Left renal pelvis (tissue), 4 donors: ENCODE measurements at regions not wholly inside any gene's neighbourhood (a gene's known extent, or its start where the extent isn't known, plus 50 kb on each side); places are given as distances from the start of the nearest gene placed in this dataset.

ENCODE experiments used
- DNase-seq, 4 donors: peaks; one replicate each; pipeline ENCODE4 v3.0.0-alpha.2; 2013; ENCODE audit warnings: low read depth in 4 of 4, low spot score in 3 of 4

DNA sequence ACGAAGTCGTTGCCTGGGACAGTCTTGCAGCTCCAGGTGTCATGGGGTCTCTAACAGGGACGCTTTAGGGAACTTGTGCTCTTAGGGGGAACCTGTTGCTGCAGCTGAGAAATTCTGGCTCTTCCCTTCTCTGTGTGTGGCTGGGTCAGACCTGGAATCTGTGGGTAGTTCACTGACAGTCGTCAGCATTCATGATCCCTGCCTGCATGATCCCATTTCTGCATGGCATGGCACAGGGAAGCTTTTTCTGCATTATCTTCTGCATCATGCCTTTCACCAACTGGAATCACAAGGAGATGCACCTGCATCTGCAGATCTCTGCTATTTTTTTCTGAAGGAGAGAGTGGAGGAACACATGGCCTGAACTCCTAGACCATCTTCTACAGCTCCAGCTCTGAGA lies 85.6 kb downstream of the SOX9 start:
- no peak for DNase-seq

DNA sequence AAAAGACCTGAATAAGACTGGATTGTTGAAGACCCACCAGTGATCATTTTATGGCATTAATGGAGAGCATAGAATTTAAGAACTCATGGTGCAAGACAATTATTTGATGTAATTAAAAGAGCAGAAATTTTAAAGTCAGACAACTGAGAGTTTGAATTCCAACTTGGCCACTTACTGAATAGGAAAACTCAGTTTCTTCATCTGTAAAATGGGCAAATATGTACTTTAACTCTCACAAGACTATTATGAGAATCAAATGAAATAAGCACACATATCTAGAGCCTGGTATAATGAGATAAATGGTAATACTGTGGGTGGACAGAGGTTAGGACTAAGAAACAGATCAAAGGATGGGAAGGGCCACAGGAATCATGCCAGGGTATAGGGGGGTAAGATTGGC lies 88.0 kb downstream of the SOX9 start:
- no peak for DNase-seq

DNA sequence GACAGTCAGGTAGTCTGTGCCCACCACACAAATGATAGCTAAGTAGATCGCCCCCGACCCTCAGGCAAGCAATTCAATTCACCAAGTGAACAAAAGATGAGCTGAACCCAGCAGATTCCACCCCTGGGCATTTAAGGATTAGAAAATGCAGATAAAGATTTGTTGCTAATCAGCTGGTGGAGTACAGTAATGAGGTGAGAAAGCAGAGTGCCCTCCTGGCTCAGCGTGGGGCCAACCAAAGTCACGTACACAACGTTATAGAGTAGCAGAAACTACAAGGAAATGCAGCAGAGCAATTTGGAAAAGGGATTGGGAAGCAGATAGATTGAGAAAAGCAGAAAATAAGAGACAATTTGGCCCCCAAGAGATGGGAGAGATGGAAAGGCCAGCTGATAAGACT lies 91.2 kb downstream of the SOX9 start:
- no peak for DNase-seq

DNA sequence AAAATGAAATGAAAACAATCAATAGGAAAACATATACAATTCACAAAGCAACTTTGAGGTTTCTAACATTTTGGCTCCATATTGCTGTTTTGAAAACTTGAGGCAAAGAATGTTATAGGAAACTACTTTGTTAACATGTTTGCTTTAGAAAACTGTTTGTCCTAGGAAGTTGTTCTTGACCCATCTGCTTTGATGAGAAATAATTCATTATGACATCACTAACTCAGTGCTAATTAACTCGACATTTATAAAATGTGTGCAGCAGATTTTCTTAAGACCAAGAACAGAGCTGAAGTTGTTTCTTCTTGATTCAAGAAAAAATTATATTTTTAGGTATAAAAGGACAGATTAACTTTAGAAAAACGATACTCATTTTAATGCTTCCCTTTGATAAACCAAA lies 94.7 kb downstream of the SOX9 start:
- no peak for DNase-seq

DNA sequence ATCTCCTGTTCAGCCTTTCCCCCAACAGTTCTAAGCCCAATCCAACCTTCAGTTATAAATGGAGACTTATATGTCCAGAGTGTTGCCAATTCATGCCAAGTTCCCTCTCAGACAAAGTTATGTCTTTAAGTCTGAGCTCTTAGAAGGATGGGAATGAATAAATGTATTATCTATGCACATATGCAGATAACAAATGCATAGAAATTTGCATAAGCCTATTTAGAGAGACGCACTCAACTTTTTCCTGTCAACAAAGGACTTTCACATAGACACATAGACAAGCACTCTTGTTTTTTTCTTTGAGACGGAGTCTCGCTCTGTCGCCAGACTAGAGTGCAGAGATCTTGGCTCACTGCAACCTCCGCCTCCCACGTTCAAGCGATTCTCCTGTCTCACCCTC lies 95.1 kb downstream of the SOX9 start:
- no peak for DNase-seq

DNA sequence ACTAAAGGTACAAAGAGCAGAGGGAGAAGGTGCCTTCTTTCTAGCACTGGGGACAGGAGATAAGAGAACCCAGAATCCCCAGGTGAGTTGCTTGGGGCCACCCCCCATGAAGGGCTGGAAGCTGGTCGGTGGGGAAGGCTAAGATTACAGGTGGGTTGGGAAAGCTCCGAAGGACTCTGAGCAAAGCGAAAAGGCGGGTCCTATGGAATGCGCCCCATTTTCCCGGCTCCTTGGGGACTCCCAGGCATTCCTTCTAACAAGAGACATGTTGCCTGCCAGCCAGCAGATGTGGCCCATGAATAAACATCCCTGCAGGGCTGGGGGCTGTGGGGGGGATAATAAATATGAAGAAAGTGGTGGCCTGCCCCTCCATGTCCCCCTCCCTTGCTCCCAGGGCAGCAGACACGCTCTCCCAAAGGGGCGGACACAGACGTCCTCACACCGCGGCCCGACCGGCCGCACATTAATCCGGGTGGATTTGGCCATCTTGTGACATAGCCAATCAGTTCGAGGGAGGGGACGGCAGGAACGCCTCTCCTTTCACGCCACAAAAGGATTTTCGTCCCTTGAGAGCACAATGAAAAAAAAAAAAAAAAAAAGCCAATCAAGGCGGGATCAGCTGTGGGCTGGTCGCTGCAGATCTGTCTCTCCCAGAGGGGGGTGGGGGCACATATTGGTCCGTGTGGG lies 98.5 kb downstream of the SOX9 start:
- no peak for DNase-seq

DNA sequence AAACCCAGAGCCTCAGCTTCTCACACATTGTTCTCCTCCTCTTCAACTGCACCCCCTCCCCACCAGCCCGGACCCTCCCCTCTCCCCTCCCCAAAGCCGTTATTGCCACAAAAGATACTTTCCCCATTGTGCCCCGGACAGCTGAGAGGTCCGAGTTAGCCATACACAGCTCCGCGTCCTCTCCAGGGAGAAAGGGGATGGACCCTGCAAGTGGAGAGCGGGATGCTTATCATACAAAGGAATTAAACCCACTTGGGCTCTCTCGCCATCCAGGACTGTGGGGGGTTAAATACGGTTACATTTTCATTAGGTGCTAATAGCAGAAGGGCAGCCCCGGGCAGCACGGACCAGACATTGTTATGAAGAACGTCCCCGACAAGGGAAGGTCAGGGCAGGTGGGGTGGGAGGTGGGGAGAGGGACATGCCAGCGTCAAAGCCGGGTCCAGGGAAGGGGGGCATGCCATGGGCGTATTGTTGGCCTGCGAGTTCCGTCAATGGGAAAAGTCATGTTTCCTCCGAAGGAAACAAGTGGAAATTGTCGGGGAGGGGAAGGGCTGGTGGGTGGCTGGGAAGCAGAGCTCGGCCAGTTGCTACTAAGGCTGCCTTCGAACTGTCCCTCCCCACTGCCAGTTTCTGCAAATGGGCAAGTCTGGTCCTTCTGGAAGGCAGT lies 99.1 kb downstream of the SOX9 start:
- no peak for DNase-seq

DNA sequence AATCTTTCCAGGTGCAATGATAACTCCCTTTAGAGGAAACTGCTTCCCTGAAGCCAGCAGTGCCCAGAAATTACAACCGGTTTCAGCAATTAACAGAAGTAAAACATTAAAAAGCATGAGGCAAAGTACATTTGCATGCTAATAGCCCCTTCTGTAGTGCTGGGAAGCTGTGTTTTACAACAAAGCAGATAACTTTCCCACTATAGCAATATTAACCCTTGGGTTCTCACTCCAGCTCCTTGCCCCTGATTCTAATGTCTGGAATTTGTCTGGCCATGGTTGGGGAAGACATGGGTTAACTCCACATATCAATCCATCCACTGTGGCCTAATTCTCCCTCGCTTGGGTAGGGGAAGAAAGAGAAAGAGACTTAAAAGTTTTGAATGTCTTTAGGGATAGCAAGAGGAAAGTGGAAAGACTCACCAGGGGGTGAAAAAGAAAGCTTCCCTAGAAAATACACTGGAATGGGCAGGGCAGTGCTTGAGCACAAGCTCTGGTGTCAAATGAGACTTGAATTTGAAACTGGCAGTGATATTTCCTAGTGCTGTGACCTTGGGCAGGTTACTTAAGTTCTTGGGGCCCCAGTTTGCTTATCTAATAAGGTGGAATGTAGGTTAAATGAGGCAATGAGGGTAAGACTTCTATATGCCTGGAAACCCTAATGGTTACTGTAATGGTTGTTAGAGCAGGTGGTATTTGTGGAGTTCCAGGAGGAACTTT lies 102.0 kb downstream of the SOX9 start:
- no peak for DNase-seq

DNA sequence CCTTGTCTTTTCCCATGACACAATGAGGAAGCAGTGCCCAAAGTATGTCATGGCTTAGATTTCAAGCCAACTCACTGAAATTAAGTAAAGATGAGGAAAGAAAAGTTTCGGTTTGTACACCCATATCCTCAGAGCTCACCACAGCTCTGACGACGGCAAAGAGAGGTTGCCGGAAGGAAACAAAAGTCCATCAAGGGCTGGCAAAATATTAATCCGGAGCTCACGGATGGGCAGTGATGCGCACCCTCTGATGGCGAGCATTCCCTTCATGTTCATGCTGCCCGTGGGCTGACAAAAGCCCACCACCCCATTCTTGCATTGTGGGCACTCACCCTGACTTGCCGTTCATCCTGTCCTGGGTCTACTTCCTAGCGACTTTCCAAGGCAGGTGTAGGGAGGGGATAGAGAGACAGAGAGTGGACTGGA lies 103.1 kb downstream of the SOX9 start:
- no peak for DNase-seq

DNA sequence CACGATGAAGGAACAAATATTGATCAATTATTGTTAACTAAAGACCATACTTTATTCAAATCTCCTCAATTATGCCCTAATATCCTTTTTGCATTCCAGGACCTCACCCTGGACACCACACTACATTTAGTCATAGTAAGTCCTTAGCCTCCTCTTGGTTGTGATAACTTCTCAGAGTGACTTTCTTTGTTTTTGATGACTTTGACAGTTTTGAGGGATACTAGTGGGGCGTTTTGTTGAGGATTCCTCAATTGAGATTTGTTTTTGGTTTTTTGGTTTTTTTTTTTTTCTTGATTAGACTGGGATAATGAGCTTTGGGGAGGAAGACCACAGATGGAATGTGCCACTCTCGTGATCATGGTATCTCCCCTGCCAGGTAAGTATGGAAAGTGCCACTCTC lies 105.5 kb downstream of the SOX9 start:
- DNase-seq = no peak

DNA sequence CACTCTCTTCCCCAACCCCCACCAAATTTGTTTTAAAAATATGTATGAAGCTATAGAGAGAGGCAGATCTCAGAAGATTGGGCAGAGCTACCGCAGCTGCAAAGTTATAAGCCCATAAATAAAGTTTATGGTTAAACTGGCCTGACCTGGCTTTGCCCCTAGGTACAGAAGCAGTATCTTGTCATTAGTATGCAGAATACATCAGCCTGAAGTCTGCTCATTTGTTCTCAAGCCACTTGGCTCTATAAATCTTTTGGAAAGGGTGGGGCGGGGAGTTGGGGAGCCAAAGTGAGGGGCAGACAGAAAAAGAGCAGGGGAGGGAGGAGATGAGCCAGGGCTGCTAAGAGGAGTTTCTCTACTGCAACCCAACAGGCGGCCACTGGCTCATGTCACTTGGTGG lies 113.2 kb downstream of the SOX9 start:
- DNase-seq = no peak

DNA sequence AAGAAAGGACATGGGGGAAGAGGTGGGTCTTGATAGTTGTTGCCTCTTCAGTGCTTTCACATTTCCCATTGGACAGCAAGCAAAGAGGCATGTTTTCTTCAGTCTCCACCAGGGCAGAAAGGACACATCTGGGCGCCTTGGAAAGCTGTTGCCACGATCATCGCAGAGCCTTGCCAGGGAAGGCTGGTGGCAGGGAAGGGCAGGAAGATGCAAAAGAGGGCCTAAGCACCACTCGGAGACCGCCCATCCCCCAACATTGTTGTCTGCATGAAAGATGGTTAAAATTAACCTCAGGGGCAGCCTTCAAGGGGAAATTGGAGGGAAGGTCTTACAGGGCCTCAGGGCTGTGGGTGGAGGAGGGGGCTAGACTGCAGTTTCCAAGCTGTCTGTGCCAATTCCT lies 114.2 kb downstream of the SOX9 start:
- DNase-seq = no peak

DNA sequence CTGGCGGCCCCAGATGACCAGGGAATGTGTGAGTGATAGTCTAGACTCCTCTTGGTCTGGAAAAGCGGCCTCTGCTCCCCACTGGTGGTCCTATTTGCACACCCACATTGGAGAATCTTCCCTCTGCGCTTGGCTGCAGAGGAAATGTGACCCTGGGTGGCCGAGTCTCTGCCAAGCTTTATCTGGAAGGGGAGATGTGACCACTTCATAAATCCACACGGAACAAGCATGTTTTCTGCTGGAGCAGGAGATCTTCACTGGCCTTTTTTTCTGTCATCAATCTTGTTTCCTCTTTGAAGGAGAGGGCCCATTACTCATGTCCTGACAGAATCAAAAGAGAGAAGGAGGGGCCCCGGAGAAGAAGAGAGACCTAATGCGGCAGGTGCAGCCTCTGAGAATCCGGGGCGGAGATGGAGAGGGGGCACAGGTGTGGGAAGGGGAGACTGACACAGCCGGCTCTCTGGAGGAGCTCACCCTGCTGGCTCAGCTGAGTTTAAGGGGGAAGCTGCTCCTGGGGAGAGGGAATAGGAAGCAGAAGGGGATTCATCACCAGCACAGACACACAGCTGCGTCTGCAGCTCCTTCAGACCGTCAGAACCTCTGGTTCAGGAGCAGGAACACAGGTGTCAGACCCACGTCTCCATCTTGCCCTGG lies 116.3 kb downstream of the SOX9 start:
- no peak for DNase-seq

DNA sequence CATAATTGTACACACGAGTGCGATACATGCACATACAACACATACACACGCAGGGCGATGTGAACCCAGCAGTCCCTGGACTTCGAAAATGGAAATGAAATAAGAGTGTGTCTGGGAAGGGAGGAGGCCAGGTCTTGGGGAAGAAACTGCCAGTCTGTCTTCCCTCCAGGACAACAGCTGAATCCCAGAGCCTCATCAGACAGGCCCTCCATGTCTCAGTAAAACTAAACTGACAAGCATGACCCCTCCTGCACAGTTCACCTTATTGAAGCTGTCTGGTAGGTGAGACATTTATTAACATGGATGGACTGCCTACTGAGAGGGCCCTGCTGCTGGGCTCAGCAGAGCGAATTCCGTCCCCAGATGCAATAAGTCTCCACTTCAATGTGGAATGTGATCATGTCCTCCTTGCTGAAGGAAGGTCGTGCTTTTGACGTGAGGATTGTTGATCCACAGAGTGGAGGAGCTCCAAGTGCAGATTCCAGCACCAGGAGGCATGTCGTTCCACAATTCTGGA lies 117.4 kb downstream of the SOX9 start:
- no peak for DNase-seq

DNA sequence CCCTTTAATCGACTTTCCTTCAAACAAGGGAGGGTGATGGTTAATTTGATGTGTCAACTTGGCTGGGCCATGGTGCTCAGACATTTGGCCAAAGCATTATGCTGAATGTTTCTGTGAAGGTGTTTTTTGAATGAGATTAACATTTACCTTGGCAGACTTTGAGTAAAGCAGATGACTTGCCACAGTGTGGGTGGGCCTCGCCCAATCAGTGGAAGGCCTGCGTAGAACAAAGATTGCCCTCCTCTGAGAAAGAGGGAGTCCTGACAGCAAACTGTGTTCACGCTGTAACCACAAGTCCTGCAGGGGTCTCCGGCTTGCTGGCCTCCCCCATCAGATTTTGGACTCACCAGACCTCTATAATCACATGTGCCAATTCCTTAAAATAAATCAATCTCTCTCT lies 118.7 kb downstream of the SOX9 start:
- DNase-seq = no peak

DNA sequence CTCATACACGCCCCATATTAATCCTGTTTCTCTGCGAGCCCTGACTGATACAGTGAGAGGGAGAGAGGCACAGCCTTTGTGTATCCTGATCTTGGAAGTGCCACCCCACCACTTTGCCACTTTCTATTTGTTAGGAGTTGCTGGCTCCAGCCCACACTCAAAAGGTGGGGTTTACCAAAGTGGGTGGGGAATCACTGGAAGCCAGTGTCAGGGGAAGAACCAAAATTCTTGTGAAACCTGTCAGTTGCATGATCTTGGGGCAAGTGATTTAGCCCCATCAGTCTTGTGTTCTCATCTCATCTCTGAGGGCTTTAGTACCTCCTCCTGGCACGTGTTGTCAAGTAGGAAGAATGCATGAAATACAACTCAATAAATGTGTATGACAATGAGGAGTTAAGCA lies 119.5 kb downstream of the SOX9 start:
- no peak for DNase-seq

DNA sequence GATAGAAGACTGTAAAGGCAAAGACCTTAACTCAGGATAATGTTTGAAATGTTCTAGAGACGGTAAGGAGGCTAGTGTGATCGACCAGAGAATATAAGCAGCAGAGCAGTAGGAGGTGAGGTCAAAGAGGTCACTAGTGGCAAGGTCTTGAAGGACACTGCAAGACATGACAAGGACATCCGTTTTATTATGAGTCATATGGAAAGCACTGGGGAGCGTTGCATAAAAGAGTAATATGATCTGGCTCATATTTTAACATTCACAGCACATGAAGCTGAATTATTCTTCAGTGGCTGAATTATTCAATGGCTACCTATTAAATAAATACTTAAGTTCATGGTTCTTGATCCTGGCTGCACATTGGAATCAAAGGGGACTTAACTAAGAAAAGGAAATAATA lies 123.7 kb downstream of the SOX9 start:
- no peak for DNase-seq

DNA sequence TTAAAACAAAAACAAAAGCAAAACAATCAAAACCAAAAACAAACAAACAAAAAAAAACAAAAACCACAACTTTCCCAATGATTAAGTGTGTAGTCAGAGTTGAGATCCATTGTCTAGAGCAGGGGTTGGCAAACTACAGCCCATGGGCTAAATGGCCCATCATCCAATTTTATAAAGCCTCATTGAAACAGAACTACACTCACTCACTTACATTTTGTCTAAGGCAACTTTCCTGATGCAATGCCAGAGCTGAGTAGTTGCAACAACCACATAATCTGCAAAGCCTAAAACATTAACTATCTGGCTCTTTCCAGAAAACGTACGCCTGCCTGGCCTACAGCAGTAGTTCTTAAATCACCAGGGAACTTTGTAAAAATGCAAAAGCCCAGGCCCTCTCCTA lies 124.1 kb downstream of the SOX9 start:
- no peak for DNase-seq

DNA sequence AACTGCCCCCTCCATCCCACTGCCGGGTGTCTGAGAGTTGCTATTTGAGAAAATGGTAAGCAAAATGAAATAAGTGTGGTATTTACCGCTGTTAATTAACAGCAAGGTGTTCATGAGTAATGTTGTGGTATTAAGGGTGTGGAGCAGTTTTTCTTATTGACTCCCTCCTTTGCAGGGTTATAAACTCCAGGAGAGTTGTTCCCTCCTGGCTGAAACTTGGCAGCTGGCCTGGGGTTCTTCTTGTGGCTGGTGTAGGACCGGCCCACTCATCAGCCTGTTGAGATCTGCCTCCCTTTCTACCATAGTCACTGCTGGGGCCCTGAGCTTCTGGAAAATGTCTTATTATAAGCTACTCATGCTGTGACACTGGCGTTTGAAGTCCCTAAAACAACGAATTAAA lies 128.6 kb downstream of the SOX9 start:
- no peak for DNase-seq

DNA sequence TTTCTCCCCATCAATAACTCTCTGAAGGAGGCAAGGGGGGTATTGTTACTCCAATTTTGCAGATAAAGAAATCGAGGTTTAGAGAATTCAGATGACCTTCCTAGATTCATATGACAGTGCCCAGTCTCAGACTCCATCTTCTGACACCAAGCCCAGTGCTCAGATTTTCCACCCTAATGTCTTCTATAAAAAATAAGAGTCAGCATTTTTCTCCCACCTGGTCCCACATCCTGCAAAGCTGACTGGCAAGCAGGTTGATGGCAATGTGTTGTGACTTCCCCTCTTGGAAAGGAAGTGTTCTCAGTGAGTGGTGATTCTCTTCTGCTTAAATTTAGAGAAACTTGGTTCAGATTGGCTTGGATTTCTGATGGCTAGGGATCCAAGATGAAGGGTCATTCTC lies 129.4 kb downstream of the SOX9 start:
- no peak for DNase-seq

DNA sequence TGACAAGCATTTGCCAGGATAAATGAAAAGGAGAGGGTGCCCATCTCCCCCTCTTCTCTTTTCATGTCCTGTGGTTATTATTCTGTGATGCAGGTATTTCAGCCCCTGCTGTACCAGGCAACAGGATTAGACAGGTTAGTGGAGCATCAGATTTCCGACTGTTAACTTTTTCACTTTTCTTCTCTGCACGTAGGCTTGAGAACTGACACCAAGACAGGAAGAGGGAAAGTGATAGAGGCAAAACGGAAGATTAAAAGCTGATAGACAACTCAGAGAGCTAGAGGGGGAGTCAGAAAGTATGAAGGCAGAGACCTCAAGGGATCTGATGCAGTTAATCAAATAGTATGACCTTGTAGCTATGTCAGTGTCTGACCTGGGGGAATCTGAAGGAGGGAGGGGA lies 132.8 kb downstream of the SOX9 start:
- no peak for DNase-seq
